ENCODE measurements at regions not wholly inside any gene's neighbourhood (a gene's known extent, or its start where the extent isn't known, plus 50 kb on each side); places are given as distances from the start of the nearest gene placed in this dataset.

- no peak for TF ChIP-seq CTCF (IDR thresholded peaks at IDR 0.05; ENCODE audit: insufficient read depth in 1 of 2, low read depth in 1 of 2, low read length in 1 of 2, severe bottlenecking in 1 of 2, unreplicated experiment in 1 of 2)
- no peaks in the 10 kb centered on the region for H3K4me1 ChIP-seq
- no peak for DNase-seq
- no peak overlapping the region for H3K27ac Mint-ChIP-seq (ENCODE audit: unreplicated experiment)
- no peaks in the 10 kb centered on the region for H3K36me3 ChIP-seq (ENCODE audit: control insufficient read depth, insufficient read depth, low read length)
- no peaks in the 10 kb centered on the region for H3K27me3 ChIP-seq (replicated peaks; ENCODE audit: control insufficient read depth, insufficient read depth, low read length)
- no peaks in the 10 kb centered on the region for H3K9me3 Mint-ChIP-seq (ENCODE audit: unreplicated experiment)
- no peaks in the 10 kb centered on the region for H3K9me3 ChIP-seq
- CTCF ChIA-PET: no interaction called here
- H3K36me3 Mint-ChIP-seq (ENCODE audit: insufficient read depth, unreplicated experiment): no peaks in the 10 kb centered on the region
- no peak overlapping the region for H3K4me3 Mint-ChIP-seq (ENCODE audit: unreplicated experiment)
- no TSS peak for BruUV-seq (replicated peaks)
- peaks cover 4% of the 10 kb centered on the region for H3K27me3 Mint-ChIP-seq (ENCODE audit: insufficient read depth, unreplicated experiment)
- intact Hi-C loops (cut with micrococcal nuclease; ENCODE audit: unreplicated experiment): no loop called here
- POLR2A ChIA-PET: no interaction called here
- H3K4me1 Mint-ChIP-seq (ENCODE audit: low read depth, unreplicated experiment): peaks cover 7% of the 10 kb centered on the region
- H3K4me3 ChIP-seq (ENCODE audit: low read depth, low read length): no peak overlapping the region
Observed at GRCh38 chr3:35483131-35483530, 156.2 kb upstream of the ARPP21 start.

GRCh38 chr3:35484929-35485530, 154.3 kb upstream of the ARPP21 start:
- CTCF ChIA-PET: no interaction called here
- TF ChIP-seq CTCF (IDR thresholded peaks at IDR 0.05; ENCODE audit: insufficient read depth in 1 of 2, low read depth in 1 of 2, low read length in 1 of 2, severe bottlenecking in 1 of 2, unreplicated experiment in 1 of 2): no peak
- H3K4me3 ChIP-seq (ENCODE audit: low read depth, low read length): no peak overlapping the region
- no TSS peak for BruUV-seq (replicated peaks)
- POLR2A ChIA-PET: no interaction called here
- H3K36me3 ChIP-seq (ENCODE audit: control insufficient read depth, insufficient read depth, low read length): no peaks in the 10 kb centered on the region
- DNase-seq: no peak
- intact Hi-C loops (cut with micrococcal nuclease; ENCODE audit: unreplicated experiment): loop anchor here (5.0 kb wide), 1 partner anchor 437 kb away; no protein-coding TSS in a partner anchor
- no peaks in the 10 kb centered on the region for H3K9me3 ChIP-seq
- H3K4me1 ChIP-seq: no peaks in the 10 kb centered on the region
- Mint-ChIP-seq H3K4me1 (ENCODE audit: low read depth, unreplicated experiment) (peaks cover 7% of the 10 kb centered on the region), H3K4me3 (ENCODE audit: unreplicated experiment) (no peak overlapping the region), H3K36me3 (ENCODE audit: insufficient read depth, unreplicated experiment) (no peaks in the 10 kb centered on the region), H3K27me3 (ENCODE audit: insufficient read depth, unreplicated experiment) (peaks cover 4% of the 10 kb centered on the region), H3K27ac (ENCODE audit: unreplicated experiment) (no peak overlapping the region), H3K9me3 (ENCODE audit: unreplicated experiment) (no peaks in the 10 kb centered on the region)
- H3K27me3 ChIP-seq (replicated peaks; ENCODE audit: control insufficient read depth, insufficient read depth, low read length): no peaks in the 10 kb centered on the region

- no peaks in the 10 kb centered on the region for H3K36me3 ChIP-seq (ENCODE audit: control insufficient read depth, insufficient read depth, low read length)
- H3K4me1 Mint-ChIP-seq (ENCODE audit: low read depth, unreplicated experiment): peaks cover 7% of the 10 kb centered on the region
- H3K4me1 ChIP-seq: no peaks in the 10 kb centered on the region
- H3K27ac Mint-ChIP-seq (ENCODE audit: unreplicated experiment): no peak overlapping the region
- H3K4me3 ChIP-seq (ENCODE audit: low read depth, low read length): no peak overlapping the region
- no TSS peak for BruUV-seq (replicated peaks)
- no peak overlapping the region for H3K4me3 Mint-ChIP-seq (ENCODE audit: unreplicated experiment)
- DNase-seq: peak in 1 of 2 experiments; percentile 13
- H3K27me3 ChIP-seq (replicated peaks; ENCODE audit: control insufficient read depth, insufficient read depth, low read length): no peaks in the 10 kb centered on the region
- H3K9me3 ChIP-seq: no peaks in the 10 kb centered on the region
- peak in 1 of 2 experiments; percentile 25 for TF ChIP-seq CTCF (IDR thresholded peaks at IDR 0.05; ENCODE audit: insufficient read depth in 1 of 2, low read depth in 1 of 2, low read length in 1 of 2, severe bottlenecking in 1 of 2, unreplicated experiment in 1 of 2)
- CTCF ChIA-PET: no interaction called here
- no peaks in the 10 kb centered on the region for H3K36me3 Mint-ChIP-seq (ENCODE audit: insufficient read depth, unreplicated experiment)
- no peaks in the 10 kb centered on the region for H3K9me3 Mint-ChIP-seq (ENCODE audit: unreplicated experiment)
- POLR2A ChIA-PET: no interaction called here
- H3K27me3 Mint-ChIP-seq (ENCODE audit: insufficient read depth, unreplicated experiment): no peaks in the 10 kb centered on the region
- intact Hi-C loops (cut with micrococcal nuclease; ENCODE audit: unreplicated experiment): loop anchor here (1.0 to 5.0 kb wide), 3 partner anchors 173 to 436 kb away; no protein-coding TSS in a partner anchor
Observed at GRCh38 chr3:35486295-35486694, 153.0 kb upstream of the ARPP21 start.

Measured in Caco-2 (cell line).